GM19099 (cell line): ENCODE measurements at regions not wholly inside any gene's neighbourhood (a gene's known extent, or its start where the extent isn't known, plus 50 kb on each side); places are given as distances from the start of the nearest gene placed in this dataset.

Experiments
- POLR2A ChIP-seq: IDR thresholded peaks from 3 replicates; pipeline ENCODE4 v1.6.1; 2011; ENCODE audit warnings: low read depth; ENCODE audit not compliant: insufficient read length; ENCODE audit errors: extremely low read depth

DNA sequence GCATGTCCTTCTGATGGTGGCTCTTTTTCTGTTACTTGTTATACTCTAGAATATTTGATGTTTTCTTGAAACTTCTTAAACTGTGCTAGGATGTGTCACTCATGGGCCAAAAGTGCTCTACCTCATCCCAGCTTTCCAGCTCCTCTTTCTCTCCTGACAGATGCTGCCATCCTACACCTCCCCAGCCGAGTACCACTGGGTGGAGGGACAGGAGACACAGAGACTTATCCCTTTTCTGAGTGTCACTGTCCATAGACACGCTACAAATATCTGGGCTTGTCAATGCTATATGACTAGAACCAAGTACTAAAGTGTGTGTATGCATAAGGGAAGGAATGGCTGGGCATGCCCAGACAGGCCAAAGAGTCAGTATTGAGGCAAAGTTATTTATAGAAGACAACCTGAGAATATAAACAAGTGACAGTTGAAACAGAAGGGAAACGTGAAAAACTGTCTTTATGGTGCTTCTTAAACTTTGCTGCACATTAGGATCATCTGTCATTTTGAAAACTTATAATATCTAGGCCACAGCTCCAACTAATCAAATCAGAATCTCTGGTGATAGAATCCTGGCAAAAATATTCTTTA is 188.0 kb downstream of the CARTPT start:
- TF ChIP-seq POLR2A: no peak

DNA sequence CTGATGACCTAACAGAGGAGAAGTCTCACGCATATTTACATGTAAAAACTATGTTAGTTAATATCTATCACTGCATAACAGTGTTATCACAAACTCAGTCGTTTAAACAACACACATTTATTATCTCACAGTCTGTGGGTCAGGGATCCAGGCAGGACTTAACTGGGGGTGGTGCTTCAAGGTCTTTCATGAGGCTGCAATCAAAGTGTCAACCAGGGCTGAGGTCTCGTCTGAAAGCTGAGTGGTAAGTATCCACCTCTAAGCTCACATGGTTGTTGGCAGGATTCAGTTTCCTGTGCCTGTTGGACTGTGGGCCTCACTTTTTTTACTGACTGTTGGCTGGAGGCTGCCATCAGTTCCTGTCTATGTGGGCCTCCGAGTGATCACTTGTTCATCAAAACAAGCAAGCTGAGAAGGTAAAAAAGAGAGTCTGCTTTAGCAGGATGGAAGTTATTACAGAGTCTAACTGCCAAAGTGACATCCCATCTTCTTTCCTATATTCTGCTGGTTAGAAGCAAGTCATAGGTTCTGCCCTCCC is 188.6 kb downstream of the CARTPT start:
- TF ChIP-seq POLR2A: no peak

DNA sequence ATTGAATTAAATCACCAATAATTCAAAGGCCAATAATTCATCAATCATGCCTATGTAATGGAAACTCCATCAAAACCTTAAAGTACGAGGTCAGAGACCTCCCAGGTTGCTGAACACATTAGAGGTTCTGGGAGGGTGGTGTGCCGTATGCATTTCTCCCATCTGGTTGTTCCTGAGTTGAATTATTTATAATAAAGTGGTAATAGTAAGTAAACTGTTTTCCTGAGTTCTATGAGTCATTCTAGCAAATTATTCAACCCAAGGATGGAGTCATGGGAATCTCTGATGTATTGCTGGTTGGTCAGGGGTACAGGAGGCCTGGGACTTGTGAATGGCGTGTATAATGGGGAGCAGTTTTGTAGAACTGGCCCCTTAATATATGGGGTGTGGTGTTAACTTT is 191.7 kb downstream of the CARTPT start:
- no peak for TF ChIP-seq POLR2A

DNA sequence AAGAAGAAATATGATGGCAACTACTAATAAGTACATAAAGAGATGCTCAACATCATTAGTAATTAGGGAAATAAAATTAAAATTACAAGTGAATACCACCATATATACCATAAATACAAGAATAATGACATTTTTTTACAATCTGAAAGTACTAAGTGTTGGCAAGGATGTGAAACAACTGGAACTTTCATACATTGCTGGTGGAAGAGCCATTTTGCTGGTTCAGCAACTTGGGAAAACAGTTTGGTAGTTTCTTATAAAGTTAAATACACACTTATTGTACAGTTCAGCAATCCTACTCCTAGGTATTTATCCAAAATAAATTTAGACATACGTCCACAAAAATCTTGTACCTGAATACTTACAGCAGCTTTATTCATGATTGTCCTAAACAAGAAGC is 192.9 kb downstream of the CARTPT start:
- TF ChIP-seq POLR2A: no peak

DNA sequence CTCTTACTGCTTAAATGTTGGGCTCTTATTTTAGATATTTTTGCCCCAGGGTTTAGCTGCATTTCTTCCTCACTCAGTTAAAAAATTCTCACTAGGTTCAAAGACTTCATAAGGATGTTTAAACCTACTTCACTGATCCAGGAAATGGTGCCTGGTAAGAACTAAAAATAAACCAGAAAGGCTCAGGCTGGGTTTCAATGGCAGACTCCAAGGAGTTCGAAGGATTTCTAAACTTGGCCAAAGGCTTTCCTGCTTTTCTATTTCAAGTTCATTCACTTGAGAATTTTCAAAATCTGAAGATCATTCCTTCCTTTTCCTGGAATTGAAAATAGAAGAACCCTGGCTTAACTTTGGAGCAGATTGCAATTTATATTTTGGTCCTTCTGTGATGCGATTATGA is 193.0 kb upstream of the MAP1B start:
- TF ChIP-seq POLR2A: no peak

DNA sequence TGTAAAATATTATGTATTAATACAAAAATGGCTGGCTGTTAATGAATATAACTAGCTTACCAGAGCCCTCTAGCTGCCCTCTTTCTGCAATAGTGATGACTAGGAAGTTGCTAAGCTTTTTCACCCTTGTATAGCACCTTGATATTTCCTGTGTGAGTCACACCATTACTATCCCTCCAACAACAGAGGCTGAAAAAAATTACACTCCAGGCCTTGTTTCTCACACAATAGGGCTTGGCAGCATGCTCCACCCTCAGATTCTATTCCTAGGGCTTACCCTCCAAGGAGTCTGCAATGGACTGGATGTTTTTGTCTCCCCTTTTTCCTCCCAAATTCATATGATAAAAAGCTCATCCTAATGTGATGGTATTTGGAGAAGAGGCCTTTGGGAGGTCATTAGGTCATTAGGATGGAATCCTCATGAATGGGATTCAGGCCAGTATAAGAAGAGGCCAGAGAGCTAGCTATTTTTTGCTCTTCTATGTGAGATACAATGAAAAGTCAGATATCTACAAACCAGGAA is 184.6 kb upstream of the MAP1B start:
- no peak for TF ChIP-seq POLR2A

DNA sequence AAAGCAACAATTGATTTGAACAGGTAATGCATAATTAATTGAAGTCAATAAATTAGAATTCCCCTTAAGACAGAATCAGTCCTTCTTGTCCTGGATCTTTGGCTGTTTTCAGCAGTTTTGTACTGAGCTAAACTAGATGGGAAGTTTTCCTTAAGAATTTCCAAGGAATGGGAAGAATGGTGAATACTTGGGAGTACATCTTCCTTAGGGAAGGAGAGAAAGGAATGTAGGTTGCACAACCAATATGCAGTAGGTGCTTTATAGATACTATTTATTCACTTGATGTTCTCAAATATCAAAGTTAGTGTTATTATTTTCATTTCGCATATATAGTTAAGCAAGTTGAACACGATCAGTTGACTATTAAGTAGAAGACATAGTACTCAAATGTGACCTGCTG is 183.5 kb upstream of the MAP1B start:
- TF ChIP-seq POLR2A: no peak

DNA sequence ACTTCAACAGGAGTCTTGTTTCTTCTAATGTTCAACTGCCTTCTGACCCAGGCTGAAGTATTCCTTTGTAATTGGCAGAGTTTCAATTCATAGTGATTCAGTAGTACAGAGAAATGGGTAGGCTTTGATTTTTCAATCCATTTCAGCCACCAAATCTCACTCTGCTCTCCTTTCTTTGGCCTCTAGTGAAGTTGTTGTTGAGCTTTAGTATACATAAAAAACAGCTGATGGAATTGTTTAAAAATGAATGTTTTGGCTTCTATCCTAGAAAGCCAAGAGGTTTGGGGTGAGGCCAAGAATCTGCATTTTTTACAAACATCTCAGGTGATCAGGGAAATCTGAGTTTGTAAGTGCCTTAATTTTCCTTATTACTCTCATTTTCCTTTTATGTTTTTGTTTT is 182.9 kb upstream of the MAP1B start:
- TF ChIP-seq POLR2A: no peak

DNA sequence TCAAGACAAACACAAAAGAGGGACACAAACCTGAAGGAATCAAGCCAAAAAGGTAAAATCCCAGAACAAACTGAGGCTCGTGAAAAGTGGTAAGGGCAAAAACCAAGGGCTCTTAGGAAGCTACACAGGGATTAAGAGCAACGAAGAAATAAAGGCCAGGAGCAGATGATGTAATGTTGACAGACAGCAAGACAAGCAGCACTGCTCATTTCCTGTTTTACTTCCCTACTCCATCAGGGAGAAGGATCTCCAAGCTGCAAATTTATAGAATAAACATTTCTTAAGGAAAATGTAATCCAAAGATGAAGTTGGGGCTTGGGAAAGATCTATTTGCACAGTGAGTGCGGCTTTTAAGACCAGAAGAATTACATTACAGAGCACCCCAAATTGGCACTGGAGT is 182.3 kb upstream of the MAP1B start:
- no peak for TF ChIP-seq POLR2A

DNA sequence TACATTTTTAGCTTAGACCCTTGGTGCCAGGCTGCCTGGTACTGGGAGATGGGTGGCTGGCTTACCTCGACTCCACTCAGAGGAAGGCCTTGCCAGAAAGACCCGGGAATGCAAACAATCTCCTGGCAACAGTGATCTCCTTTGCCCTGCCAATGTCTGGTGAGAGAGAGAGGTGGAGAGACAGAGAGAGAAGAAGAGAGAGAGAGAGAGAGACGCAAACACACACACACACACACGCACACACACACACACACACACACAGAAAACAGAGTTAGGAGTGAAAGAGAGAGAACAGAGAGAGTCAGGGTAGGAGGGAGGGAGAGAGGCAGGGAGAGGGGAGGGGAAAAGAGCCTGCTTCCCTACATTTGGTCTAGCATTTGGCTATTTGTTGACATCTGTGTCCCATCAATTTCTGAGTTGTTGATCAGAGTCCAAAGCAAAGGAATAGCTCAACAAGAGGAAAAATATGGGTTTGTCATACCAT is 181.6 kb upstream of the MAP1B start:
- TF ChIP-seq POLR2A: no peak

DNA sequence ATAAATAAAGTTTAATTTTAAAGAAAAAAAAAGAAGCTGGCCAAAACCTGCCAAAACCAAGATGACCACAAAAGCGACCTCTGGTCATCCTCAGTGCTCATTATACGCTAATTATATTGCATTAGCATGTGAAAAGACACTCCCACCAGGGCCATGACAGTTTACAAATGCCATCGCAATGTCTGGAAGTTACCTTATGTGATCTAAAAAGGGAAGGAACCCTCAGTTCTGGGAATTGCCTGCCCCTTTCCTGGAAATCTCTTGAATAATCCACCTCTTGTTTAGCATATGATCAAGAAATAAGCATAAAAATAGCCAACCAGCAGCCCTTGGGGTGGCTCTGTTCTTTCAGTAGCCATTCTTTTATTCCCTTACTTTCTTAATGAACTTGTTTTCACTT is 178.3 kb upstream of the MAP1B start:
- TF ChIP-seq POLR2A: no peak

DNA sequence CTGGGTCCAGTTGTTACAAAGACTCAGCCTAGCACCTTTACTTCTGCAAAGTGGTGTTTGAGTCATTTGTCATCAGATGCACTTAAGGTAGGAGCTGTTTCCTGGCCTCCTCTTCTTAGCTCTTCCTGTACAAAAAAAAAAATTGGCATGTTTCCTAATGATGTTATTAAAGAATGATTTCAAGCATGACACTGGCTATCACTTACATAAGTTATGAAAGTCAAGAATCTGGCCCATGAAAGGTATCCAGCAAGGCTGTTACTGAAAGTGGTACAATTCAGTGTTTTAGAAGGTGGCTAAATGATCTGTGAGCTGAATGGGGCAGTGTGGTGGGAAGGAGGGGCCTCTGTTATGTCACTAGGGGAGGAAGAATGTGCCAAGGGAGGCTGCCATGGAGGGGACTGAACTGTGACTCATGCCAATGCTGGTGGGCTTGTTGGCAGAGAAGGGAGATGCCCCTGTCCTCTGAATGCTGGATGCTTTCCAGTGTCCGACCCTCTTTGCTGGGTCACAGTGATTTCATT is 175.1 kb upstream of the MAP1B start:
- TF ChIP-seq POLR2A: no peak

DNA sequence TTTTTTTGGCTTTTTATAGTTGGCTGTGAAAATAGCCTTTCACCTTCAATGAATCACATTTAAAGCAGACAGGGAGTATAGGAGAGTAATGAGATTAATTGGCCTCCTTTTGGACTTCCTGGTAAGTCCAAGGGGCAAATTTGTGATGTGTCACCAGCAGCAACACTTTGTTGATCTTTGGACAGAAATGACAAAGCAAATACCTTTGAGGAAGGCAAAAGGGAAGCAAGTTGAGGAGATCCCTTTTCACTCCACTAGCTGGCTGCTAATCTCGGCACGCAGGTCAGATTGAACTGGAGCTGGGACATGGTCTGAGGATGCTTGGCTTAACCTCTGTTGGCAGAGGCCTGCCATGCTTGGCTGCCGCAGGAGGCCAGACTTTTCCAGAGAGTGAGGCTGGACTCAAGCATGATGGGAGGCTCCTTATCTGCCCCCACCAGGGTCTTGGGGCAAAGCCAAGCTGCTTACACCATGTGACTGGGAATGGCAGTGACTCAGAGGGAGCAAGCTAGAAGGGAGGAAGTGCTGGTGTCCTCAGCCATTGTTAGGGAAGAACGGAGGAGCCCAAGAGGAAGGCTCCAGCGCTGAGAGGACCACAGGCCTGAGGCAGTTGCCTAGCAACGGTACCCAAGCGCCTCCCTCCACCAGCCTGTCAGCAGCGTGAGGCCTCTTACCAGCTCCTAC is 174.5 kb upstream of the MAP1B start:
- TF ChIP-seq POLR2A: no peak

DNA sequence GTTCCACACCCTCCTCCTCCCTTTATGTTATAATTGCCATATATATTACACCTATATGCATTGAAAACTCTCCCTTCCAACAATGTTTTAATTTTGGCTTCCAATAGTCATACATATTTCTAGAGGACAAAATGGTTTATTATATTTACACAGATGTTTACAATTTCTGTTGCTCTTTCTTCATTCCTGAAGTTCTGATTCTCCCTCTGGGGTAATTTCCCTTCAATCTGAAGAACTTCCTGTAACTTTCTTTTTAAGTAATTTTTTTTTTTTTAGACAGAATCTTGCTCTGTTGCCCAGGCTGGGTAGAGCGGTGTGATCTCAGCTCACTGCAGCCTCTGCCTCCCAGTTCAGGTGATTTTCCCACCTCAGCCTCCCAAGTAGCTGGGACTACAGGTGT is 173.0 kb upstream of the MAP1B start:
- TF ChIP-seq POLR2A: no peak

DNA sequence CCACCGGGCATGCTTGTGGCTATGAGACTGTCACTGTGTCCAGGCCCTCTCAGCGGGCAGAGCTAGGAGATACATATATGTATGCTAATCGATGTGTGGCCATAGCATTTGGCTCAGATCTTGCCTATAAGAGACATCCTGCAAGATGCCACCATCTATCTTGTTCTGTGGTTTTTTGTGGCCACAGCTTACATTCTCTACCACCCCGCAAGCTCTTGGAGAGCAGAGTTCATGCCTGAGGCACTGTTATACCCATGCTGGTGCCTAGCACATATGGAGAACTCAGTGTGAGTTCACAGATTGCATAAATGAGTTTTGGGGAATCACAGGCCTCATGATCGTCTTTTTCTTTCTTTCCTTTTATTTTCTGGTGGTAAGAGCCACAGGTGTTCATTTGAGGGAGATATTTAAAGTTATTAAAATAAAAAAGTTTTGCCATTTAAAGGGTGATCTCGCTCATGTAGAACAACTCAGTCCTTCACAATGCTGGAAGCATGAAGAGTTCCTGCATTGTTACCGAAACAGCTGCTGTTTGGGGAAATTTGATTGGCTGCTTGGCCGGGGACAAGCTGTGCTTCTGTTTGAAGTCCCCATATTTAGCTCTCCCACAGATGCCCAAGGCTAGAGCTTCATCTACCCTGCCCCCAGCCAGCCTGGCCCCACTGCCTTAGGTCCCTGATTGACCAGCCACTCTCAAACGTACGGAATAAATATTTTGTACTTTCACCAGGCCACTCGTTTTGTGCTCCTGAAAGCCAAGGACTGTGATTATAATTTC is 169.2 kb upstream of the MAP1B start:
- no peak for TF ChIP-seq POLR2A
